ENCODE measurements at regions not wholly inside any gene's neighbourhood (a gene's known extent, or its start where the extent isn't known, plus 50 kb on each side); places are given as distances from the start of the nearest gene placed in this dataset.

DNA sequence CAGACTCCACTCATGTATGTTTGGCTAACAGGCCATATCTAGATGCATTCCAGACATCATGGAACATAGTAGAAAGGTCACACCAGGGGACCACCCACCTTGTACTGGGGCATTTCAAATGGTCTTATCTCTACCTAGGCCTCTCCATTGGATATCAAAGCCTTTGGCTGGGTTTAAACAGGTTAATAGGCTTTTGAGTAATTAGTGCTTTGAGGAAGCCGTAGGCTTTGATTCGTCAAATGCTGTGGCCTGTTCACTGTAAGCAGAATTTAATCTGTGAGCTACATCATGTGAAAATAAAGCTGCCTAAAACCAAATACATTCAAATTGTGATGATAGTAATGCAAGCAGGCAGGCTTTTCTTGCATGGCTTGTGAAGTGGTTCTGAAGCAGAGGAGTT, 129.5 kb downstream of the ST8SIA2 start:
- H3K27me3 Mint-ChIP-seq: peaks cover 5% of the 10 kb centered on the region
- no peak overlapping the region for H3K27ac Mint-ChIP-seq
- H3K9me3 ChIP-seq (ENCODE audit: control insufficient read depth, low read length, poor library complexity, severe bottlenecking): no peaks in the 10 kb centered on the region
- DNase-seq (no peak), ATAC-seq (no peak)
- no peaks in the 10 kb centered on the region for H3K36me3 Mint-ChIP-seq (ENCODE audit: low read depth)
- H3K4me3 Mint-ChIP-seq: no peak overlapping the region
- H3K4me1 Mint-ChIP-seq: peaks cover 22% of the 10 kb centered on the region

DNA sequence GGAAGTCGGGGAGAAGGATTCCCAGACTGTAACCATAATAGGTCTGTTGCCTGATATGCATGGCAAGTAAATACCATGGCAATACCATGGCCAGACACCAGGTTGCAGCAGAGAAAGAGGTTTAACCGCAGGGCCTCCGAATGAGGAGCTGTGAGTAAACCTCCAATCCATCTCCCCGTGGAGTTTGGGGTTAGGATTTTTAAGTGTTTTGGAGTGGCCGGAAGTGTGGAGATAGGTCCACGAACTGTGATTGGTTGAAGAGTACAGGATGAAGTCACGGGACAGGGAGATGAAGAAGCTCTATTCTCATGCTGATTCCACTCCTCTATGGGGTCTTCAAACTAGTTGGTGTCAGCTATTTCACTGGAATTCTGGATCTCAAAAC, 127.9 kb downstream of the ST8SIA2 start:
- H3K36me3 Mint-ChIP-seq (ENCODE audit: low read depth): no peaks in the 10 kb centered on the region
- no peaks in the 10 kb centered on the region for H3K27me3 Mint-ChIP-seq
- DNase-seq (peak in 1 of 3 donors; percentile 20), ATAC-seq (peak; percentile 71)
- H3K4me1 Mint-ChIP-seq: peaks cover 24% of the 10 kb centered on the region
- H3K4me3 Mint-ChIP-seq: no peak overlapping the region
- peak overlapping the region; percentile 60 for H3K27ac Mint-ChIP-seq
- no peaks in the 10 kb centered on the region for H3K9me3 ChIP-seq (ENCODE audit: control insufficient read depth, low read length, poor library complexity, severe bottlenecking)

DNA sequence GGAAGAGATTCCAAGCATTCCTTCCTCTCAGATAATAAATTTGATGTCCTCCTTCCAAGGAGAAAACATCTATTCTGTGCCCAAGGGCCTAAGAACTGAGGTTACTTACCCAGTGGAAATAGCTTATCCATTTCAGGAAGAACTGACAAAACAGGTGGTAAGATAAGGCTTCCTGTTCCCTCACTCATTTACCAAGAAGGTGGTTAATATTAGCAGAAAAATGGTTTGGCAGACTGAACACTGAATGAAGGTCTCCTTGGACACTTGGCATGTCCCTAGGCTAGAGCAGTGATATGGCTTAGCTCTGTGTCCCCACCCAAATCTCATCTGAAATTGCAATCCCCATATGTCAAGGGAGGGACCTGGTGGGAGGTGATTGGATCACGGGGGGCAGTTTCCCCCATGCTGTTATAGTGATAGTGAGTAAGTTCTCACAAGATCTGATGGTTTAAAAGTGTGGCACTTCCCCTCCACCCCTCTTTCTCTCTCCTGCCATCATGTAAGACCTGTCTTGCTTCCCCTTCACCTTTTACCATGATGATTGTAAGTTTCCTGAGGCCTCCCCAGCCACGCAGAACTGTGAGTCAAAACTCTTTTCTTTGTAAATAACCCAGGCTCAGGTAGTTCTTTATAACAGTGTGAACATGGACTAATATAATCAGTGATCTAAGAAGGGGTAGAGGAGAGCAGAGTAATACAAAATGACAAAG, 127.4 kb downstream of the ST8SIA2 start:
- H3K27ac Mint-ChIP-seq: peak overlapping the region; percentile 60
- no peak for DNase-seq
- no peak overlapping the region for H3K4me3 Mint-ChIP-seq
- H3K36me3 Mint-ChIP-seq (ENCODE audit: low read depth): no peaks in the 10 kb centered on the region
- H3K9me3 ChIP-seq (ENCODE audit: control insufficient read depth, low read length, poor library complexity, severe bottlenecking): no peaks in the 10 kb centered on the region
- H3K4me1 Mint-ChIP-seq: peaks cover 24% of the 10 kb centered on the region
- H3K27me3 Mint-ChIP-seq: no peaks in the 10 kb centered on the region
- no peak for ATAC-seq

DNA sequence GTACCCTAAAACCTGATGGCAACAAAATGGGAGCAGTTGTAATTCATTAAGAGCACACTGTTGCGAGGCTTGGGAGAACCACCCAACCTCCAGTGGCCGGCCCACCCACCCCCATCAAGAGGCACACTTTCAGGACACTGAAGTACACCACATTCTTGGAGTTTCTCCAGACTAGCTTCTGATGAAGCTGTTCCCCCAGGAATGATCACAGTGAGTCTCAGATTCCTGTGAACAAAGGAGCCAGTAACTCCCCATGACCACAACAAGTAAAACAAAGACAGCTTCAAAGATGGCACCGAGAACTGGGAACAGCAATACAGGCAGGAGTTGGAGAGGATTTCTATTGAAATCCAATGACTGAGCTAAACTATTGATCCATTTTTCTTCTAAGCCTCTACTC, 126.0 kb downstream of the ST8SIA2 start:
- Mint-ChIP-seq H3K36me3 (ENCODE audit: low read depth) (no peaks in the 10 kb centered on the region), H3K27ac (no peak overlapping the region), H3K4me1 (peaks cover 12% of the 10 kb centered on the region), H3K27me3 (peaks cover 6% of the 10 kb centered on the region), H3K4me3 (no peak overlapping the region)
- DNase-seq (no peak), ATAC-seq (no peak)
- no peaks in the 10 kb centered on the region for H3K9me3 ChIP-seq (ENCODE audit: control insufficient read depth, low read length, poor library complexity, severe bottlenecking)
